Stimulated activated naive CD8-positive, alpha-beta T cell treated with anti-CD3 and anti-CD28 coated beads, Interleukin-15, Interleukin-2, amounts not matched to agents 100 ng/mL and 50 ng/mL, for 24 hours (primary cell): ENCODE measurements at regions not wholly inside any gene's neighbourhood (a gene's known extent, or its start where the extent isn't known, plus 50 kb on each side); places are given as distances from the start of the nearest gene placed in this dataset.
"Not testable (repeated sequence)": the region's sequence is repeated elsewhere in the genome, so short reads cannot be mapped to it uniquely, and the experiment has no call there.

ENCODE experiments used
- H3K27ac Mint-ChIP-seq: one replicate; pipeline ENCODE4 v1.8.0; 2021; ENCODE audit warnings: mild to moderate bottlenecking, mixed read lengths
- H3K27me3 Mint-ChIP-seq: one replicate; pipeline ENCODE4 v1.8.0; 2021; ENCODE audit warnings: mixed read lengths
- H3K36me3 Mint-ChIP-seq: one replicate; pipeline ENCODE4 v1.8.0; 2021; ENCODE audit warnings: low read depth, mixed read lengths
- H3K4me1 Mint-ChIP-seq: one replicate; pipeline ENCODE4 v1.8.0; 2021; ENCODE audit warnings: low read depth, mixed read lengths
- H3K4me3 Mint-ChIP-seq: one replicate; pipeline ENCODE4 v1.8.0; 2021; ENCODE audit warnings: mild to moderate bottlenecking, mixed read lengths
- H3K9me3 Mint-ChIP-seq: one replicate; pipeline ENCODE4 v1.8.0; 2021; ENCODE audit warnings: mixed read lengths

- no peak overlapping the region for H3K4me3 Mint-ChIP-seq
- no peaks in the 10 kb centered on the region for H3K36me3 Mint-ChIP-seq
- no peaks in the 10 kb centered on the region for H3K27me3 Mint-ChIP-seq
- peaks cover 35% of the 10 kb centered on the region for H3K4me1 Mint-ChIP-seq
- no peak overlapping the region for H3K27ac Mint-ChIP-seq
- H3K9me3 Mint-ChIP-seq, result no peaks in the 10 kb centered on the region
Observed at GRCh38 chrY:7725791-7726460, 814.4 kb upstream of the AMELY start.

GRCh38 chrY:7723991-7724632, 812.6 kb upstream of the AMELY start:
- H3K36me3 Mint-ChIP-seq, result no peaks in the 10 kb centered on the region
- H3K27ac Mint-ChIP-seq, result peak overlapping the region; percentile 58
- no peak overlapping the region for H3K4me3 Mint-ChIP-seq
- H3K4me1 Mint-ChIP-seq, result peaks cover 21% of the 10 kb centered on the region
- no peaks in the 10 kb centered on the region for H3K27me3 Mint-ChIP-seq
- H3K9me3 Mint-ChIP-seq, result no peaks in the 10 kb centered on the region

- Mint-ChIP-seq H3K36me3 (no peaks in the 10 kb centered on the region), H3K27me3 (no peaks in the 10 kb centered on the region), H3K9me3 (no peaks in the 10 kb centered on the region), H3K4me3 (no peak overlapping the region), H3K4me1 (peaks cover 15% of the 10 kb centered on the region), H3K27ac (no peak overlapping the region)
Observed at GRCh38 chrY:7723127-7723526, 811.6 kb upstream of the AMELY start.

GRCh38 chrY:7722566-7722965, 811.0 kb upstream of the AMELY start:
- H3K4me3 Mint-ChIP-seq, result no peak overlapping the region
- no peaks in the 10 kb centered on the region for H3K36me3 Mint-ChIP-seq
- no peaks in the 10 kb centered on the region for H3K27me3 Mint-ChIP-seq
- H3K9me3 Mint-ChIP-seq, result no peaks in the 10 kb centered on the region
- peaks cover 15% of the 10 kb centered on the region for H3K4me1 Mint-ChIP-seq
- no peak overlapping the region for H3K27ac Mint-ChIP-seq

GRCh38 chrY:7720974-7721373, 809.4 kb upstream of the AMELY start:
- Mint-ChIP-seq H3K4me1 (peaks cover 15% of the 10 kb centered on the region), H3K27ac (no peak overlapping the region), H3K9me3 (no peaks in the 10 kb centered on the region), H3K27me3 (no peaks in the 10 kb centered on the region), H3K4me3 (no peak overlapping the region), H3K36me3 (no peaks in the 10 kb centered on the region)

GRCh38 chrY:7719271-7719670, 807.7 kb upstream of the AMELY start:
- Mint-ChIP-seq H3K4me1 (peaks cover 12% of the 10 kb centered on the region), H3K4me3 (no peak overlapping the region), H3K36me3 (no peaks in the 10 kb centered on the region)

GRCh38 chrY:7718626-7719025, 807.1 kb upstream of the AMELY start:
- no peaks in the 10 kb centered on the region for H3K36me3 Mint-ChIP-seq
- H3K4me3 Mint-ChIP-seq, result no peak overlapping the region
- no peaks in the 10 kb centered on the region for H3K9me3 Mint-ChIP-seq
- no peak overlapping the region for H3K27ac Mint-ChIP-seq
- H3K27me3 Mint-ChIP-seq, result no peaks in the 10 kb centered on the region
- peaks cover 6% of the 10 kb centered on the region for H3K4me1 Mint-ChIP-seq

More at GRCh38 chrY:7719271-7719670, 807.7 kb upstream of the AMELY start:
- H3K27ac Mint-ChIP-seq, result no peak overlapping the region
- H3K9me3 Mint-ChIP-seq, result no peaks in the 10 kb centered on the region
- H3K27me3 Mint-ChIP-seq, result no peaks in the 10 kb centered on the region

GRCh38 chrY:7718126-7718525, 806.6 kb upstream of the AMELY start:
- peaks cover under 1% of the 10 kb centered on the region for H3K4me1 Mint-ChIP-seq
- H3K27me3 Mint-ChIP-seq, result no peaks in the 10 kb centered on the region
- no peaks in the 10 kb centered on the region for H3K36me3 Mint-ChIP-seq
- no peak overlapping the region for H3K4me3 Mint-ChIP-seq
- no peak overlapping the region for H3K27ac Mint-ChIP-seq
- no peaks in the 10 kb centered on the region for H3K9me3 Mint-ChIP-seq

GRCh38 chrY:7714426-7714825, 802.9 kb upstream of the AMELY start:
- no peaks in the 10 kb centered on the region for H3K4me1 Mint-ChIP-seq

GRCh38 chrY:7713738-7714137, 802.2 kb upstream of the AMELY start:
- not testable (repeated sequence) for H3K4me1 Mint-ChIP-seq, H3K27me3 Mint-ChIP-seq, H3K36me3 Mint-ChIP-seq, H3K27ac Mint-ChIP-seq, H3K9me3 Mint-ChIP-seq, H3K4me3 Mint-ChIP-seq

More at GRCh38 chrY:7714426-7714825, 802.9 kb upstream of the AMELY start:
- no peak overlapping the region for H3K4me3 Mint-ChIP-seq
- H3K27ac Mint-ChIP-seq, result no peak overlapping the region
- H3K27me3 Mint-ChIP-seq, result peaks cover 5% of the 10 kb centered on the region
- H3K9me3 Mint-ChIP-seq, result no peaks in the 10 kb centered on the region
- no peaks in the 10 kb centered on the region for H3K36me3 Mint-ChIP-seq

GRCh38 chrY:7712289-7712688, 800.7 kb upstream of the AMELY start:
- Mint-ChIP-seq H3K4me3 (no peak overlapping the region), H3K36me3 (no peaks in the 10 kb centered on the region), H3K4me1 (no peaks in the 10 kb centered on the region), H3K9me3 (no peaks in the 10 kb centered on the region), H3K27ac (no peak overlapping the region), H3K27me3 (peaks cover 5% of the 10 kb centered on the region)

- H3K36me3 Mint-ChIP-seq, result no peaks in the 10 kb centered on the region
- H3K9me3 Mint-ChIP-seq, result no peaks in the 10 kb centered on the region
- no peak overlapping the region for H3K27ac Mint-ChIP-seq
- no peak overlapping the region for H3K4me3 Mint-ChIP-seq
- no peaks in the 10 kb centered on the region for H3K4me1 Mint-ChIP-seq
- H3K27me3 Mint-ChIP-seq, result peaks cover 5% of the 10 kb centered on the region
Observed at GRCh38 chrY:7703578-7704140, 792.1 kb upstream of the AMELY start.

- Mint-ChIP-seq H3K4me1 (no peaks in the 10 kb centered on the region), H3K27ac (no peak overlapping the region), H3K36me3 (no peaks in the 10 kb centered on the region), H3K4me3 (no peak overlapping the region), H3K27me3 (peaks cover 5% of the 10 kb centered on the region), H3K9me3 (no peaks in the 10 kb centered on the region)
Observed at GRCh38 chrY:7702481-7702880, 790.9 kb upstream of the AMELY start.

GRCh38 chrY:7701676-7702075, 790.1 kb upstream of the AMELY start:
- H3K9me3 Mint-ChIP-seq, result no peaks in the 10 kb centered on the region
- H3K4me3 Mint-ChIP-seq, result no peak overlapping the region
- peaks cover 5% of the 10 kb centered on the region for H3K27me3 Mint-ChIP-seq
- H3K36me3 Mint-ChIP-seq, result no peaks in the 10 kb centered on the region
- no peak overlapping the region for H3K27ac Mint-ChIP-seq
- no peaks in the 10 kb centered on the region for H3K4me1 Mint-ChIP-seq

GRCh38 chrY:7697506-7697905, 786.0 kb upstream of the AMELY start:
- H3K9me3 Mint-ChIP-seq, result no peaks in the 10 kb centered on the region
- no peaks in the 10 kb centered on the region for H3K36me3 Mint-ChIP-seq
- H3K4me3 Mint-ChIP-seq, result no peak overlapping the region
- H3K4me1 Mint-ChIP-seq, result no peaks in the 10 kb centered on the region
- no peak overlapping the region for H3K27ac Mint-ChIP-seq
- H3K27me3 Mint-ChIP-seq, result peaks cover 5% of the 10 kb centered on the region
